Astrocyte (in vitro differentiated cells and primary cell): ENCODE measurements at regions not wholly inside any gene's neighbourhood (a gene's known extent, or its start where the extent isn't known, plus 50 kb on each side); places are given as distances from the start of the nearest gene placed in this dataset.

Experiments
- DNase-seq: peaks from one replicate; pipeline ENCODE4 v3.0.0-alpha.2; 2010; ENCODE audit warnings: low read depth
- FAIRE-seq: peaks from 2 replicates; lab custom pipeline; 2011; peaks lifted over from hg19 to GRCh38; lab: Jason Lieb, UNC
- H2AFZ ChIP-seq: 2 replicates; pipeline ENCODE4 v1.6.0; 2012; ENCODE audit warnings: low read depth, low read length, inconsistent platforms
- H3K27ac ChIP-seq: 2 replicates; pipeline ENCODE4 v1.5.1; 2011; ENCODE audit warnings: low read depth, low read length, inconsistent platforms
- H3K27me3 ChIP-seq: 2 replicates; pipeline ENCODE4 v1.6.0; 2011; ENCODE audit warnings: low read length, inconsistent platforms; ENCODE audit not compliant: insufficient read depth
- H3K36me3 ChIP-seq: 2 replicates; pipeline ENCODE4 v1.5.1; 2011; ENCODE audit warnings: low read length, inconsistent platforms; ENCODE audit not compliant: insufficient read depth
- H3K4me1 ChIP-seq: 2 replicates; pipeline ENCODE4 v1.5.1; 2011; ENCODE audit warnings: low read length, inconsistent platforms; ENCODE audit not compliant: insufficient read depth
- H3K4me2 ChIP-seq: 2 replicates; pipeline ENCODE4 v1.6.0; 2012; ENCODE audit warnings: low read length, inconsistent platforms
- H3K4me3 ChIP-seq: 2 replicates; pipeline ENCODE4 v1.5.1; 2011; ENCODE audit warnings: low read depth, mild to moderate bottlenecking, low read length, inconsistent platforms; ENCODE audit not compliant: insufficient read depth
- H3K79me2 ChIP-seq: 2 replicates; pipeline ENCODE4 v1.6.0; 2012; ENCODE audit warnings: mild to moderate bottlenecking, low read length, inconsistent platforms; ENCODE audit not compliant: insufficient read depth
- H3K9ac ChIP-seq: 2 replicates; pipeline ENCODE4 v1.6.0; 2012; ENCODE audit warnings: mild to moderate bottlenecking, low read length, inconsistent platforms
- H3K9me3 ChIP-seq: 2 replicates; pipeline ENCODE4 v1.5.1; 2012; ENCODE audit warnings: low read depth, mild to moderate bottlenecking, low read length, inconsistent platforms; ENCODE audit not compliant: insufficient read depth
- H4K20me1 ChIP-seq: 2 replicates; pipeline ENCODE4 v1.6.0; 2012; ENCODE audit warnings: low read length, inconsistent platforms; ENCODE audit not compliant: insufficient read depth
- H3K27ac Mint-ChIP-seq: one replicate; pipeline ENCODE4 v1.8.0; 2021; ENCODE audit warnings: mild to moderate bottlenecking, mixed read lengths; ENCODE audit not compliant: unreplicated experiment
- H3K27me3 Mint-ChIP-seq: one replicate; pipeline ENCODE4 v1.8.0; 2021; ENCODE audit warnings: low read depth, mixed read lengths; ENCODE audit not compliant: unreplicated experiment
- H3K36me3 Mint-ChIP-seq: one replicate; pipeline ENCODE4 v1.8.0; 2021; ENCODE audit warnings: low read depth, mixed read lengths; ENCODE audit not compliant: unreplicated experiment
- H3K4me1 Mint-ChIP-seq: one replicate; pipeline ENCODE4 v1.8.0; 2021; ENCODE audit warnings: low read depth, mixed read lengths; ENCODE audit not compliant: unreplicated experiment
- H3K4me3 Mint-ChIP-seq: one replicate; pipeline ENCODE4 v1.8.0; 2021; ENCODE audit warnings: mild to moderate bottlenecking, moderate library complexity, mixed read lengths; ENCODE audit not compliant: unreplicated experiment
- H3K9me3 Mint-ChIP-seq: one replicate; pipeline ENCODE4 v1.8.0; 2021; ENCODE audit warnings: mild to moderate bottlenecking, mixed read lengths; ENCODE audit not compliant: unreplicated experiment
- CTCF ChIP-seq: IDR thresholded peaks from 2 replicates; pipeline ENCODE4 v1.5.1; 2011; ENCODE audit warnings: low read depth, mild to moderate bottlenecking, inconsistent platforms, low read length, moderate library complexity; ENCODE audit not compliant: insufficient read depth
- EZH2 ChIP-seq: IDR thresholded peaks from 2 replicates; pipeline ENCODE4 v1.6.1; 2012; ENCODE audit warnings: mild to moderate bottlenecking, low read length, inconsistent platforms; ENCODE audit not compliant: insufficient read depth

GRCh38 chr3:187840856-187841255, 95.6 kb upstream of the BCL6 start:
- Histone ChIP-seq H3K79me2 (no peaks in the 10 kb centered on the region), H3K9ac (no peak overlapping the region), H4K20me1 (no peaks in the 10 kb centered on the region), H3K4me2 (no peak overlapping the region), H3K4me1 (peaks cover 3% of the 10 kb centered on the region), H3K4me3 (no peak overlapping the region), H3K27me3 (peaks cover 2% of the 10 kb centered on the region), H3K36me3 (no peaks in the 10 kb centered on the region), H3K27ac (no peak overlapping the region), H3K9me3 (no peaks in the 10 kb centered on the region), H2AFZ (no peak overlapping the region)
- FAIRE-seq (no peak), DNase-seq (no peak)
- Mint-ChIP-seq H3K27ac (no peak overlapping the region), H3K36me3 (no peaks in the 10 kb centered on the region), H3K4me3 (no peak overlapping the region), H3K27me3 (no peaks in the 10 kb centered on the region), H3K4me1 (peaks cover 22% of the 10 kb centered on the region), H3K9me3 (no peaks in the 10 kb centered on the region)
- no peak for TF ChIP-seq CTCF
- TF ChIP-seq EZH2 = no peak

DNA sequence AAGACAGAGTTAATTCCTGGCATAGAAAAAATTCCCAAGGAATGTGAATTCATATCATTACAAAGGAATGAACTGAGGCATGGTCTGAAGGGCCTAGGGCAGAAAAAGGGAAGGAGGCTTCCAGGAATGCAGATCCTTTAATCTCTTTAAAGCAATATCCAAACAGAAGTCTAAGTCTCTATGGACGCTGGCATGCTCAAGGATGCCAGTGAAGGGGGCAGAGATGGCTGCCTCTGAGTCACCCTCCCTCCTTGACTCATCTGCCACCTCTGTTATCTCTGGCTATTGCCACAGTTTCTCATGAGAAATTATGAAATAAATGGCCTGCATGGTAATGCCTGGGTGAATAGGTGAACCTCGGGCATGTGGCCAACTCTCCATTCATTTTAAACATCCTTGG, 96.3 kb upstream of the BCL6 start:
- peaks cover 3% of the 10 kb centered on the region for H3K4me1 ChIP-seq
- H3K79me2 ChIP-seq = no peaks in the 10 kb centered on the region
- H3K4me3 ChIP-seq = no peak overlapping the region
- no peaks in the 10 kb centered on the region for H3K9me3 Mint-ChIP-seq
- no peak overlapping the region for H3K4me3 Mint-ChIP-seq
- no peaks in the 10 kb centered on the region for H3K27me3 Mint-ChIP-seq
- H3K4me2 ChIP-seq = no peak overlapping the region
- H3K27me3 ChIP-seq = peaks cover 2% of the 10 kb centered on the region
- H3K27ac Mint-ChIP-seq = no peak overlapping the region
- FAIRE-seq = no peak
- no peaks in the 10 kb centered on the region for H3K36me3 Mint-ChIP-seq
- H3K4me1 Mint-ChIP-seq = peaks cover 22% of the 10 kb centered on the region
- H2AFZ ChIP-seq = no peak overlapping the region
- no peak overlapping the region for H3K9ac ChIP-seq
- peak; percentile 20 for DNase-seq
- no peaks in the 10 kb centered on the region for H3K36me3 ChIP-seq
- no peaks in the 10 kb centered on the region for H4K20me1 ChIP-seq
- TF ChIP-seq EZH2 = no peak
- TF ChIP-seq CTCF = no peak
- no peaks in the 10 kb centered on the region for H3K9me3 ChIP-seq
- no peak overlapping the region for H3K27ac ChIP-seq

- Histone ChIP-seq H3K4me2 (no peak overlapping the region), H3K4me1 (peaks cover 3% of the 10 kb centered on the region)
These were observed 98.4 kb upstream of the BCL6 start for GRCh38 chr3:187843654-187844053.

More at GRCh38 chr3:187843654-187844053, 98.4 kb upstream of the BCL6 start:
- Histone ChIP-seq H2AFZ (no peak overlapping the region), H3K27ac (no peak overlapping the region), H4K20me1 (no peaks in the 10 kb centered on the region), H3K4me3 (no peak overlapping the region), H3K27me3 (peaks cover 2% of the 10 kb centered on the region), H3K9me3 (no peaks in the 10 kb centered on the region), H3K36me3 (no peaks in the 10 kb centered on the region), H3K9ac (no peak overlapping the region), H3K79me2 (no peaks in the 10 kb centered on the region)
- FAIRE-seq (no peak), DNase-seq (no peak)
- Mint-ChIP-seq H3K4me1 (peaks cover 6% of the 10 kb centered on the region), H3K27ac (no peak overlapping the region), H3K9me3 (no peaks in the 10 kb centered on the region), H3K27me3 (no peaks in the 10 kb centered on the region), H3K36me3 (no peaks in the 10 kb centered on the region), H3K4me3 (no peak overlapping the region)
- TF ChIP-seq EZH2 = no peak
- TF ChIP-seq CTCF = no peak
